ENCODE measurements at regions not wholly inside any gene's neighbourhood (a gene's known extent, or its start where the extent isn't known, plus 50 kb on each side); places are given as distances from the start of the nearest gene placed in this dataset.
"Not testable (repeated sequence)": the region's sequence is repeated elsewhere in the genome, so short reads cannot be mapped to it uniquely, and the experiment has no call there.

DNA sequence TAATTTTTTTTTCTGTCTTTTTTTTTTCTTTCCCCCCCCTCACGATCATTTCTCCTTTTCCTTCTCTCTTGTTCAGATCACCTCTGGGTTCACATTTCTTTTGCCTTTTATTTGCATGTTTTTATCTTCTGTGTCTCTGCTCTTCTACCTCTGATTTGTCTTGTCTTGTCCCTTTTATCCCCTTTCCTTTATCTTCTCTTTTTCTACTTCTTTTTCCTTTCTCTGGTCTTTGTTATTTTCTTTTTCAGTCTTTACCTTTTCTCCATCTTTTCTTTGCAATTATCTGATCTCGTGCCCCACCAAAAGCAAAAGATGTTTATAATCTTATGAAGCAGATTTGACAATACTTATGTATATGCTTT is 77.8 kb upstream of the RAP1B start:
- Histone ChIP-seq H3K9me3 (ENCODE audit: insufficient read depth, low read depth, low read length) (no peaks in the 10 kb centered on the region), H3K4me3 (ENCODE audit: low read length) (no peak overlapping the region), H3K27me3 (ENCODE audit: insufficient read depth, low read length) (no peaks in the 10 kb centered on the region), H3K36me3 (ENCODE audit: insufficient read depth, low read length) (no peaks in the 10 kb centered on the region), H3K27ac (ENCODE audit: low read depth, low read length) (no peak overlapping the region), H3K4me1 (ENCODE audit: insufficient read depth, low read length) (no peaks in the 10 kb centered on the region; the same call in 1 of the 2 replicates), H3K9ac (ENCODE audit: low read depth, low read length) (no peak overlapping the region)
- 85% methylated on average over 1 of the region's 2 CpGs for WGBS

DNA sequence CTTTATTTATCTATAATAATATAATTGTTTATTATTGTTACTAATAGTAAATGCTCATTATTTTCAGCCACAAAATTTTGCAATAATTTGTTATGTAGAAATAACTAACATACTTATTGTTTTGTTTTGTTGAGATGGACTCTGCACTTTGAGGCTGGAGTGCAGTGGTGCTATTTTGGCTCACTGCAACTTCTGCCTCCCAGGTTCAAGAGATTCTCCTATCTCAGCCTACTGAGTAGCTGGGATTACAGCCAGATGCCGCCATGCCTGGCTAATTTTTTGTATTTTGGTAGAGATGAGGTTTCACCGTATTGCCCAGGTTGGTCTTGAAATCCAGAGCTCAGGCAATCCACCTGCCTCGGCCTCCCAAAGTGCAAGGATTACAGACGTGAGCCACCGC is 76.6 kb upstream of the RAP1B start:
- WGBS = 97% methylated on average over 5 of the region's 5 CpGs
- H3K4me1 ChIP-seq (ENCODE audit: insufficient read depth, low read length) = peaks cover 7% of the 10 kb centered on the region
- H3K27ac ChIP-seq (ENCODE audit: low read depth, low read length) = no peak overlapping the region
- H3K36me3 ChIP-seq (ENCODE audit: insufficient read depth, low read length) = no peaks in the 10 kb centered on the region
- H3K27me3 ChIP-seq (ENCODE audit: insufficient read depth, low read length) = no peaks in the 10 kb centered on the region
- H3K9ac ChIP-seq (ENCODE audit: low read depth, low read length) = no peak overlapping the region
- H3K9me3 ChIP-seq (ENCODE audit: insufficient read depth, low read depth, low read length) = no peaks in the 10 kb centered on the region
- H3K4me3 ChIP-seq (ENCODE audit: low read length) = no peak overlapping the region

DNA sequence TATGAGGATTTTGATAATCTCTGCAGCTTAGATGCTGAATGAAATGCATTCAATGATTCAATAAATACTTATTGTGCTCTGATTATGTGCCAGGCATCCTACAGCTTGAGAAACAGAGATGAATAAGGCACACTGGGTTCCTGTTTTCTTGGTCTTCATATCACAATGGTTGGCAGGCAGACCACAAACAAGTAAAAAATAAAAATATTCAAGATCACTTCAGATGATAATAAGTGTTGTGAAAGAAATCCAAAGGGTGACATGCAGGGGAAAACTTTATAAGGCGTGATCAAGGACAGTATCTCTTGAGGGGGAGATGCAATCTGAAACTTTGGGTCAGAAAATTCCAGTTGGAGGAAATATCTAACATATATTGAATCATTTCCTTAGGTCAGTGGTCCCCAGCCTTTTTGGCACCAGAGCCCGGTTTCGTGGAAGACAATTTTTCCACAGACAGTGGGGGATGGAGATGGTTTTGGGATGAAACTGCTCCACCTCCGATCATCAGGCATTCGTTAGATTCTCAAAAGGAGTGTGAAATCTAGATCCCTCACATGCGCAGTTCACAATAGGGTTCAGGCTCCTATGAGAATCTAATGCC is 73.7 kb upstream of the RAP1B start:
- H3K27me3 ChIP-seq (ENCODE audit: insufficient read depth, low read length) = no peaks in the 10 kb centered on the region
- H3K4me3 ChIP-seq (ENCODE audit: low read length) = no peak overlapping the region
- no peak overlapping the region for H3K9ac ChIP-seq (ENCODE audit: low read depth, low read length)
- no peak overlapping the region for H3K27ac ChIP-seq (ENCODE audit: low read depth, low read length)
- H3K4me1 ChIP-seq (ENCODE audit: insufficient read depth, low read length) = peaks cover 14% of the 10 kb centered on the region
- H3K9me3 ChIP-seq (ENCODE audit: insufficient read depth, low read depth, low read length) = peaks cover 11% of the 10 kb centered on the region
- 81% methylated on average over 6 of the region's 6 CpGs for WGBS
- no peaks in the 10 kb centered on the region for H3K36me3 ChIP-seq (ENCODE audit: insufficient read depth, low read length)

DNA sequence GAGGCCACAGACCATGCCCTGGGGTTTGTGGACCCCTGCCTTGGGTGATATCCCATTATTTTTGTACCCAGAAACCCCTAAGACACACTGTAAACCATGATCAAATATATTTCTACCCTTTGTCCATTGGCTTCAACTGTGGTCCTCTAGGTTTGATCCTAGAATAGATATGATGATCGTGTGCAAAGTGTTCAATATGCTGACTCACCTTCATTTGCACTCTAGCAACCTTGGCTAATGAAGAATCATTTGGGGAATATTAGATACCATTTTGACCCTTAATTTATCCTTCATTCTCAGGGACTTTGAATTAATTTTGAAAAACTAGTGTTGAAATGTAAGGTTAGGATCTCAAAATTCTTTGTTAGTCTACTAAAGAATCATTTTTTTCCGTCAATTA is 73.1 kb upstream of the RAP1B start:
- Histone ChIP-seq H3K36me3 (ENCODE audit: insufficient read depth, low read length) (no peaks in the 10 kb centered on the region), H3K27ac (ENCODE audit: low read depth, low read length) (no peak overlapping the region), H3K9me3 (ENCODE audit: insufficient read depth, low read depth, low read length) (peaks cover 11% of the 10 kb centered on the region), H3K27me3 (ENCODE audit: insufficient read depth, low read length) (no peaks in the 10 kb centered on the region), H3K9ac (ENCODE audit: low read depth, low read length) (no peak overlapping the region), H3K4me1 (ENCODE audit: insufficient read depth, low read length) (peaks cover 14% of the 10 kb centered on the region), H3K4me3 (ENCODE audit: low read length) (no peak overlapping the region)
- WGBS = 87% methylated on average over 2 of the region's 2 CpGs

DNA sequence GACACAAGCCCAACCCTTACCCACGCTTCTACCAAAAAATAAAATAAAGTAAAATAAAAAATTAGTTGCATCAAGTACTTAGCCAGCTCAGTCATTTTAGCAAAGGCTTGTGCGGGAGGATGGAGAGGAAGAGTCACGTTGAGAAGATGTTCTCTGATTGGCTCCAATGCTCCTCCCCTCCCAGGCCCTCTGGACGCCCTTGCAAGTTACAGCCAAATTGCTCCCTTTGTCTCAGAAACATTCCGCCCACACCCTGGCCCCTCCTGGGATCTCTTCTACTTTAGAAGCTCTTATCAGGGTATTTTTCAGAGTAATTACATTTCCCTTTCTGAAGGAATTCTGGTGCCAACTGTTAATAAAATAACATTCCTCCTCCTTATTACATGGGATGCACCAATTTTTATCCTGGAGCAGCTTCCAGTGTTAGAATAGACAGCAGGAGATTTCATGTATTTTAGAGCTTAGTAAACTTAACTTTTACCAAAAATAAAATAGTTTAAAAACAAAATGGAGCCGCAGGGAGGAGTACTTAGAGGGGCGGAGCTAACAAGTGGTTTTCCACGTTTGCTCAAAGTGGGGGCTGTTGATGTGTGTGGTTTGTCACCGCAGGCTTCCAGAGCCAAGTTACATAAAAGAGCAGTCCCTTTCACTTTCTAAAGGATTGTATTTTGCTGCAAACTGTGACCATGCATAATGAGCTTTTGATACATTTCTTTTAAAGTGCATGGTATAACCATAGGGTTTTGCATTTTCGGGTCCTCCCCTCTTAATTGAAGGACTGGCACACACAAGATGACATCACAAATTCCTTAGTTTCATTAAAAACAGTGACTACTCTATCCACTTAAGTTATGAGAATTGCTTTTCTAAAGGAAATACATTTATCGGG is 71.7 kb upstream of the RAP1B start:
- Histone ChIP-seq H3K27ac (ENCODE audit: low read depth, low read length) (peak overlapping the region; percentile 95), H3K9me3 (ENCODE audit: insufficient read depth, low read depth, low read length) (peaks cover 11% of the 10 kb centered on the region), H3K4me3 (ENCODE audit: low read length) (peak overlapping the region; percentile 24; the same call in 1 of the 2 replicates), H3K27me3 (ENCODE audit: insufficient read depth, low read length) (no peaks in the 10 kb centered on the region), H3K36me3 (ENCODE audit: insufficient read depth, low read length) (no peaks in the 10 kb centered on the region), H3K9ac (ENCODE audit: low read depth, low read length) (no peak overlapping the region), H3K4me1 (ENCODE audit: insufficient read depth, low read length) (peaks cover 14% of the 10 kb centered on the region)
- 19% methylated on average over 10 of the region's 11 CpGs for WGBS

DNA sequence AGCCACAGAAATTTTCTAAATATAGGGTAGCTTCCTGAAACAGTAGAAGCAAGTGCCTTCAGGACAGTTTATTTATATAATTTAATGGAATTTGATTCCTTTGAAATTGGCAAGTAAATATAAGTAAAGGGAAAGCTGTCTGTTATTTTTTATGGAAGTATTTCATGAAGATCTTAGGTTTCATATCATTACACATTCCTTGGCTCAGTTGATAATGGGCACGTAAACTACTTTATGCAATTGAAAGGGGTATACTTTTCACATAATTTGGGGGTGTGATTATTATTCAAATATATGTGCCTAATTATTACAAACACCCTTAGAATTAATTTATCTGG is 71.1 kb upstream of the RAP1B start:
- H3K9me3 ChIP-seq (ENCODE audit: insufficient read depth, low read depth, low read length) = peaks cover 11% of the 10 kb centered on the region
- H3K4me1 ChIP-seq (ENCODE audit: insufficient read depth, low read length) = peaks cover 14% of the 10 kb centered on the region
- H3K9ac ChIP-seq (ENCODE audit: low read depth, low read length) = no peak overlapping the region
- no peak overlapping the region for H3K4me3 ChIP-seq (ENCODE audit: low read length)
- H3K36me3 ChIP-seq (ENCODE audit: insufficient read depth, low read length) = no peaks in the 10 kb centered on the region
- H3K27me3 ChIP-seq (ENCODE audit: insufficient read depth, low read length) = no peaks in the 10 kb centered on the region
- no CpG with 5 or more reads among the region's 1 CpG for WGBS
- peak overlapping the region; percentile 95; the same call in 1 of the 2 replicates for H3K27ac ChIP-seq (ENCODE audit: low read depth, low read length)

DNA sequence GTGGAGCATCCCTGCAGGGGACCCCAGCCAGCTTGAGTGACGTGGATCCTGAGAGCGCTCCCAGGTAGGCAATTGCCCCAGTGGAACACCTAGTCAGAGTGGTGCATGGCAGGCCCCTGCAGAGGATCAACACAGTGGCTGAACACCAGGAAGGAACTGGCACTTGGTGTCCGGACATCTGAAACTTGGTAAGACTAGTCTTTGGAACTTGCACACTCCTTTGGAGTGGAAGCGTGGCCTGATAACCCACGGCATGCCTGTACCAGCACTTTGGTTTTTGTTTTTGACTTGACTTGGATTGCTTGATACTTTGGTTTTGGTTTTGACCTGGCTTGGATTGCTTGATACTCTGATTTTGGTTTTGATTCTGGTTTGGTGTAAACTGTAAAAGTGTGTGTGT is 69.9 kb upstream of the RAP1B start:
- 95% methylated on average over 5 of the region's 5 CpGs for WGBS
- H3K4me3 ChIP-seq (ENCODE audit: low read length); H3K9ac ChIP-seq (ENCODE audit: low read depth, low read length); H3K36me3 ChIP-seq (ENCODE audit: insufficient read depth, low read length); H3K27me3 ChIP-seq (ENCODE audit: insufficient read depth, low read length); H3K27ac ChIP-seq (ENCODE audit: low read depth, low read length): not testable (repeated sequence)
- H3K4me1 ChIP-seq (ENCODE audit: insufficient read depth, low read length) = peaks cover 14% of the 10 kb centered on the region
- H3K9me3 ChIP-seq (ENCODE audit: insufficient read depth, low read depth, low read length) = peaks cover 11% of the 10 kb centered on the region

DNA sequence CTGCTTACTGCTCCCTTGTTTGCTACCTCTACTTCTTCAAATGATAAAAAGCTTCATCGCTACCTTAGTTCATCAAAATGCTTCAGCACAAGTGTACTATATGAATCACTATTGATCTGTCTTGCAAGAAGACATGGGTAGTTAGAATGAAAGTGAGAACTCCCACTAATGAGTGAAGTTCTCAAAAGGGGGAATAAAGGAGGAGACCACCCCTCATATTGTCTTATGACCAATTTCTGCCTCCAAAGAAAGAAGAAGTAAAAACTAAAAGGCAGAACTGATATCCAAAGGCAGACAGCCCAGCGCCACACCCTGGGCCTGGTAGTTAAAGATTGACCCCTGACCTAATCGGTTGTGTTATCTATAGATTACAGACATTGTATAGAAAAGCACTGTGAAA is 63.4 kb upstream of the RAP1B start:
- not testable (repeated sequence) for H3K4me3 ChIP-seq (ENCODE audit: low read length); H3K4me1 ChIP-seq (ENCODE audit: insufficient read depth, low read length); H3K36me3 ChIP-seq (ENCODE audit: insufficient read depth, low read length); H3K9me3 ChIP-seq (ENCODE audit: insufficient read depth, low read depth, low read length); H3K9ac ChIP-seq (ENCODE audit: low read depth, low read length); H3K27me3 ChIP-seq (ENCODE audit: insufficient read depth, low read length); H3K27ac ChIP-seq (ENCODE audit: low read depth, low read length)
- WGBS = 88% methylated on average over 3 of the region's 3 CpGs

DNA sequence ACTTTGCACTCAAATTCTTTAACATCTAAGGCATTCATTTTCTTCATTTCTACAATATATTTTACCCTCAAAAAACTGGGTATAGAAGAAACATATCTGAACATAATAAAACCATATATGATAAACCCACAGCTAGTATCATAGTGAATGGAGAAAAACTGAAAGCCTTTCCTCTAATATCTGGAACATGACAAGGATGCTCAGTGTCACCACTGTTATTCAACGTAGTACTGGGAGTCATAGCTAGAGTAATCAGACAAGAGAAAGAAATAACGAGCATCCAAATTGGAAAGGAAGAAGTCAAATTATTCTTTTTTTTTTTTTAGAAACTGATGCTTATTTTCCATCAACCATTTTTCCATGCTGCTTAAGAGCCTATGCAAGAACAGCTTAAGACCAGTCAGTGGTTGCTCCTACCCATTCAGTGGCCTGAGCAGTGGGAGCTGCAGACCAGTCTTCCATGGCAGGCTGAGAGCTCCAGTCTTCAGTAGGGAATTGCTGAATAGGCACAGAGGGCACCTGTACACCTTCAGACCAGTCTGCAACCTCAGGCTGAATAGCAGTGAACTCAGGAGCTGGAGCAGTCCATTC is 58.0 kb upstream of the RAP1B start:
- 89% methylated on average over 2 of the region's 2 CpGs for WGBS
- H3K36me3 ChIP-seq (ENCODE audit: insufficient read depth, low read length); H3K27ac ChIP-seq (ENCODE audit: low read depth, low read length); H3K27me3 ChIP-seq (ENCODE audit: insufficient read depth, low read length); H3K9ac ChIP-seq (ENCODE audit: low read depth, low read length); H3K4me1 ChIP-seq (ENCODE audit: insufficient read depth, low read length); H3K9me3 ChIP-seq (ENCODE audit: insufficient read depth, low read depth, low read length); H3K4me3 ChIP-seq (ENCODE audit: low read length): not testable (repeated sequence)

DNA sequence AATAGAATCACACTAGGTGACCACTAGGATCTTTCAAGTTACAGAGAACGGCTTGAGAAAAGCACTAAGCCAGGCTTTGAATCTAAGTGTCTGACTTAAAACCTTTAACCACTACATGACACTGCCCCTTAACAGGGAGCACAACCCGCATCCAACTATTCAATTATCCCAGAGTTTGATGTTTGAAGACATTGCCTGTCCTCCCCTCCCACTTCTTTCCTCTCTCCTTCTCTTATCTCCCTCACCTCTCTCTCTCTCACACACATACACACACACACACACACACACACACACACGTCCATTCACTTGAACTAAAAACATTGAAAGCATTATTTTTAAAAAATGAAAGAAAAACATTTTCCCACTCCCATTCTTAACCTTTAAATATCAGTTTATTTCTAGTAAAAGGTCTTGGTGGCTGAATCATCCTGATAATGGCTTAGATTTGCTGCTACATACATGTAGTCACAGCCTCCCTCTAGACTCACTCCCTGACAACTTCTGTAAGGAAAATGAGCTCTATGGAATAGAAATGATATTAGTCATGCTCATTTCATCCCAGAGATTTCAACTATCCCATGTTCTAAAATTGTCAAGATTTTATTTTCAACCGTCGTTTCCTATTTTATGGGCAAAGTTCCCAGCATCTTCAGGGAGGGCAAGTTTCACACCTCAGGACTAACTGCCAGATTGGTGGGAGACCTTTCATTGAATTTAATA is 53.5 kb upstream of the RAP1B start:
- no peaks in the 10 kb centered on the region for H3K36me3 ChIP-seq (ENCODE audit: insufficient read depth, low read length)
- WGBS = 73% methylated on average over 5 of the region's 5 CpGs
- no peak overlapping the region for H3K27ac ChIP-seq (ENCODE audit: low read depth, low read length)
- no peak overlapping the region for H3K4me3 ChIP-seq (ENCODE audit: low read length)
- H3K9ac ChIP-seq (ENCODE audit: low read depth, low read length) = no peak overlapping the region
- no peaks in the 10 kb centered on the region for H3K4me1 ChIP-seq (ENCODE audit: insufficient read depth, low read length)
- no peaks in the 10 kb centered on the region for H3K27me3 ChIP-seq (ENCODE audit: insufficient read depth, low read length)
- no peaks in the 10 kb centered on the region for H3K9me3 ChIP-seq (ENCODE audit: insufficient read depth, low read depth, low read length)

DNA sequence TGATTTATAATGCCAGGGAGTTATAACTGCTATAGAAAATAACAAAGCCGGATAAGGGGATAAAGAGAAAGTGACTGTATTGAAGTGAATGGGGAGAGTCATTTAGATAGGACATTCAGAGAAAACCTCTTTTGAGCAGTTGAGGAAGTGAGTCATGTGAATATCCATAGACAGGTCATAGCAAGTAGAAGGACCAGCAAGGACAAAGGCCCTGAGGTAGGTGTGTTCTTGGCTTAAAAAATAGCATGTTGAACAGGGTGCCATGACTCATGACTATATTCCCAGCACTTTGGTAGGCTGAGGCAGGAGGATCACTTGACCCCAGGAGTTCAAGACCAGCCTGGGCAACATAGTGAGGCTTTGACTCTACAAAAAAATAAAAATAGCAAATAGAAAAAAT is 51.5 kb upstream of the RAP1B start:
- 90% methylated on average over 1 of the region's 1 CpG for WGBS
- Histone ChIP-seq H3K27me3 (ENCODE audit: insufficient read depth, low read length) (no peaks in the 10 kb centered on the region), H3K4me1 (ENCODE audit: insufficient read depth, low read length) (no peaks in the 10 kb centered on the region), H3K36me3 (ENCODE audit: insufficient read depth, low read length) (no peaks in the 10 kb centered on the region), H3K4me3 (ENCODE audit: low read length) (no peak overlapping the region), H3K27ac (ENCODE audit: low read depth, low read length) (no peak overlapping the region), H3K9me3 (ENCODE audit: insufficient read depth, low read depth, low read length) (no peaks in the 10 kb centered on the region), H3K9ac (ENCODE audit: low read depth, low read length) (no peak overlapping the region)

Measured in HUES64 (cell line).